OCI-LY3 (cell line): ENCODE measurements at regions not wholly inside any gene's neighbourhood (a gene's known extent, or its start where the extent isn't known, plus 50 kb on each side); places are given as distances from the start of the nearest gene placed in this dataset.

ENCODE experiments used
- EZH2phosphoT487 ChIP-seq: fragments of 200-600 bp; shearing (Covaris generic); IDR thresholded peaks from 2 replicates; pipeline ENCODE4 v1.6.1; 2018; ENCODE audit warnings: antibody characterized with exemption, mixed run types, low read depth
- TF ChIP-seq, protein P1 (sequence below): fragments of 200-600, 300-600 bp; sonication (generic); IDR thresholded peaks from 2 replicates; pipeline ENCODE4 v1.5.1; 2014; ENCODE audit warnings: antibody characterized with exemption, low read length, low read depth

DNA sequence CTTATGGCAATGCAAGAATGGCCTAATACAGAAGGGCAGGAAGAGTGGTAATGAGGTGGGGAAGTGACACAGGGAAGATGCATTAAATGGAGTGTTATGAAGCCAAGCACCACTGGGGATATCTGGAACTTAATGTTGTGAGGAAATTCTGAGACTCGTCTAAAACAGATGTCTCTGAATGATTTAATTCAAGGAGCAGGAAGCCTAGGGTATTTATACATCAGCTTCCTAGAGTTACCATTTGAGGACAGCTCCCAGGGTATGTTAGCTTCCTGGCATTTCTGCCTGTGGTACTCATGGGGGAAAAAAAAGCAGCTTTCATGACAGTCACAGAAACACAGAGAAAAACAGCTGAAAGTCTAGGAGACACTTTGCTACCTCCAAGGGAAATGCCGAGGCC, 989.5 kb downstream of the CBLN2 start:
- TF ChIP-seq, protein P1, sequence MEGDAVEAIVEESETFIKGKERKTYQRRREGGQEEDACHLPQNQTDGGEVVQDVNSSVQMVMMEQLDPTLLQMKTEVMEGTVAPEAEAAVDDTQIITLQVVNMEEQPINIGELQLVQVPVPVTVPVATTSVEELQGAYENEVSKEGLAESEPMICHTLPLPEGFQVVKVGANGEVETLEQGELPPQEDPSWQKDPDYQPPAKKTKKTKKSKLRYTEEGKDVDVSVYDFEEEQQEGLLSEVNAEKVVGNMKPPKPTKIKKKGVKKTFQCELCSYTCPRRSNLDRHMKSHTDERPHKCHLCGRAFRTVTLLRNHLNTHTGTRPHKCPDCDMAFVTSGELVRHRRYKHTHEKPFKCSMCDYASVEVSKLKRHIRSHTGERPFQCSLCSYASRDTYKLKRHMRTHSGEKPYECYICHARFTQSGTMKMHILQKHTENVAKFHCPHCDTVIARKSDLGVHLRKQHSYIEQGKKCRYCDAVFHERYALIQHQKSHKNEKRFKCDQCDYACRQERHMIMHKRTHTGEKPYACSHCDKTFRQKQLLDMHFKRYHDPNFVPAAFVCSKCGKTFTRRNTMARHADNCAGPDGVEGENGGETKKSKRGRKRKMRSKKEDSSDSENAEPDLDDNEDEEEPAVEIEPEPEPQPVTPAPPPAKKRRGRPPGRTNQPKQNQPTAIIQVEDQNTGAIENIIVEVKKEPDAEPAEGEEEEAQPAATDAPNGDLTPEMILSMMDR = no peak
- no peak for TF ChIP-seq EZH2phosphoT487
